ENCODE measurements at regions not wholly inside any gene's neighbourhood (a gene's known extent, or its start where the extent isn't known, plus 50 kb on each side); places are given as distances from the start of the nearest gene placed in this dataset.

DNA sequence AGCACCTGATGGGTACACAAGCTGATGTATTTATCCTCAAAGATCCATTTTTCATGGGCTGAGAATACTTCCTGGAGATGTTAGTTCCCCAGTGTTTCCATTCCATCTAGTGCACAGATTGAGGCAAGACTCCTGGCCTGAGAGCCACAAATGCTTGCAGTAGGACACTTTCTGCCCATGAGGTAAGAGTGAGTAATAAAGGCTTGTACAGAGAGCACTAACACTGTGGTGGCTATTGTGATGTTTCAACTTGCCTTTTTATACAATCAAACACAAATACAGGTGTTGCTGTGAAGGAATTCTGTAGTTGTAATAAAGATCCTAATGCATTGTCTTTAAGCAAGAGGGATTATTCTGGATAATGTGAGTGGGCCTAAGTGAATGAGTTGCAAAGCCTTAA lies 186.1 kb upstream of the ADAMTS5 start:
- Mint-ChIP-seq H3K36me3 (no peaks in the 10 kb centered on the region), H3K4me3 (no peak overlapping the region)

DNA sequence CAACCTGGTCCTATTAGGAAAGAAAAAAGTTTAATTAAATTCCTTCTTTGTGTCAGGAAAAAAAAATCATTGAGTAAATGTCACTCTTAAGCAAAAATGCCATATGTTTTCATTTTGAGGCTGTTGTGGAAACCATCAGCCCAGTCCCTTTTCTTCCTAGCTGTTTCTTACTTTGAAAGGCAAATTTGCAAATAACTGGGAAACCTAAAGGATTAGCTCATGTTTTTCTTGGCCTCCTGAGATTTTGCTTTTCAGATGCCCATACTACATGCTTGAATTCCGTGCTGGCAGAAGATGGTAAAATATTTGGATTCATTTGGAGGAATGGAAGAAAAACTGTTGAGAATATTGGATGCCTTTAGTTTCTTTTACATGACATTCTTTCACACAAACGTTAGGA lies 182.1 kb upstream of the ADAMTS5 start:
- Histone ChIP-seq H3K27me3 (no peaks in the 10 kb centered on the region), H4K20me1 (ENCODE audit: low read depth) (no peaks in the 10 kb centered on the region), H3K79me2 (ENCODE audit: low read depth) (no peaks in the 10 kb centered on the region), H2AFZ (replicated peaks) (no peak overlapping the region), H3K9me3 (ENCODE audit: low read depth) (no peaks in the 10 kb centered on the region), H3K4me1 (no peaks in the 10 kb centered on the region), H3F3A (ENCODE audit: low read depth) (no peaks in the 10 kb centered on the region), H3K4me3 (no peak overlapping the region), H3K27ac (no peak overlapping the region), H3K4me2 (no peak overlapping the region), H3K36me3 (no peaks in the 10 kb centered on the region), H3K9ac (no peak overlapping the region)
- Mint-ChIP-seq H3K4me1 (no peaks in the 10 kb centered on the region), H3K4me3 (no peak overlapping the region), H3K27me3 (ENCODE audit: insufficient read depth, low read depth) (no peaks in the 10 kb centered on the region), H3K36me3 (no peaks in the 10 kb centered on the region), H3K9me3 (no peaks in the 10 kb centered on the region), H3K27ac (no peak overlapping the region)
- DNase-seq (ENCODE audit: low spot score) = no peak
- TF ChIP-seq, protein P1, sequence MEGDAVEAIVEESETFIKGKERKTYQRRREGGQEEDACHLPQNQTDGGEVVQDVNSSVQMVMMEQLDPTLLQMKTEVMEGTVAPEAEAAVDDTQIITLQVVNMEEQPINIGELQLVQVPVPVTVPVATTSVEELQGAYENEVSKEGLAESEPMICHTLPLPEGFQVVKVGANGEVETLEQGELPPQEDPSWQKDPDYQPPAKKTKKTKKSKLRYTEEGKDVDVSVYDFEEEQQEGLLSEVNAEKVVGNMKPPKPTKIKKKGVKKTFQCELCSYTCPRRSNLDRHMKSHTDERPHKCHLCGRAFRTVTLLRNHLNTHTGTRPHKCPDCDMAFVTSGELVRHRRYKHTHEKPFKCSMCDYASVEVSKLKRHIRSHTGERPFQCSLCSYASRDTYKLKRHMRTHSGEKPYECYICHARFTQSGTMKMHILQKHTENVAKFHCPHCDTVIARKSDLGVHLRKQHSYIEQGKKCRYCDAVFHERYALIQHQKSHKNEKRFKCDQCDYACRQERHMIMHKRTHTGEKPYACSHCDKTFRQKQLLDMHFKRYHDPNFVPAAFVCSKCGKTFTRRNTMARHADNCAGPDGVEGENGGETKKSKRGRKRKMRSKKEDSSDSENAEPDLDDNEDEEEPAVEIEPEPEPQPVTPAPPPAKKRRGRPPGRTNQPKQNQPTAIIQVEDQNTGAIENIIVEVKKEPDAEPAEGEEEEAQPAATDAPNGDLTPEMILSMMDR (IDR thresholded peaks at IDR 0.05) = no peak
- TF ChIP-seq EZH2phosphoT487 (IDR thresholded peaks at IDR 0.05) (no peak), EZH2 (IDR thresholded peaks at IDR 0.05) (no peak)

More for the DNA sequence above, 186.1 kb upstream of the ADAMTS5 start:
- no peak overlapping the region for H3K4me2 ChIP-seq
- H3K4me1 ChIP-seq = no peaks in the 10 kb centered on the region
- no peaks in the 10 kb centered on the region for H3K9me3 ChIP-seq (ENCODE audit: low read depth)
- H3K27ac ChIP-seq = no peak overlapping the region
- Mint-ChIP-seq H3K9me3 (no peaks in the 10 kb centered on the region), H3K27me3 (ENCODE audit: insufficient read depth, low read depth) (no peaks in the 10 kb centered on the region), H3K4me1 (no peaks in the 10 kb centered on the region), H3K27ac (no peak overlapping the region)
- H3K27me3 ChIP-seq = no peaks in the 10 kb centered on the region
- H3K36me3 ChIP-seq = no peaks in the 10 kb centered on the region
- no peak overlapping the region for H3K9ac ChIP-seq
- H3K4me3 ChIP-seq = no peak overlapping the region
- no peaks in the 10 kb centered on the region for H3F3A ChIP-seq (ENCODE audit: low read depth)
- TF ChIP-seq EZH2 (IDR thresholded peaks at IDR 0.05) = no peak
- TF ChIP-seq, protein P1 (IDR thresholded peaks at IDR 0.05) = no peak
- no peak for TF ChIP-seq EZH2phosphoT487 (IDR thresholded peaks at IDR 0.05)
- no peaks in the 10 kb centered on the region for H4K20me1 ChIP-seq (ENCODE audit: low read depth)
- DNase-seq (ENCODE audit: low spot score) = no peak
- H3K79me2 ChIP-seq (ENCODE audit: low read depth) = no peaks in the 10 kb centered on the region
- no peak overlapping the region for H2AFZ ChIP-seq (replicated peaks)

DNA sequence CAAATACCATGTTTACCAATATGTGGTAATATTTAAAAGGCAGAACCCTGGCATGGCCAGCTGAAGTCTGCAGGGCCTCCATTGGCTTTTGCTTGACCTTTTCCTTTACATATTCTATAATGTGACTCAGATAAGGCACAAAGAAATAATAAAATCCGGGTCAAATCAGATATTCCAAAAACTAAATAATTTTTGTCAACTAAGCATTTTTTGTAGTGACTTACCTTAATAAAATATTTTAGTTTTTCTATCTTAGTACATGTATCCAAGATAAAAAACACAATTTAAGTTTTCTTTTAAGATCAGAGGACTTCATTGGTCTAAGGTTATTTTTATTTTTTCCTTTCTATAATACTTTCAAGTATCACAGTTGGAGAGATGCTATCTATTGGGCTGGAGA lies 179.4 kb upstream of the ADAMTS5 start:
- no peak overlapping the region for H3K27ac ChIP-seq
- Mint-ChIP-seq H3K4me1 (no peaks in the 10 kb centered on the region), H3K9me3 (no peaks in the 10 kb centered on the region), H3K36me3 (no peaks in the 10 kb centered on the region), H3K4me3 (no peak overlapping the region), H3K27me3 (ENCODE audit: insufficient read depth, low read depth) (no peaks in the 10 kb centered on the region), H3K27ac (no peak overlapping the region)
- H3K79me2 ChIP-seq (ENCODE audit: low read depth) = no peaks in the 10 kb centered on the region
- no peak for DNase-seq (ENCODE audit: low spot score)
- no peaks in the 10 kb centered on the region for H3F3A ChIP-seq (ENCODE audit: low read depth)
- H3K27me3 ChIP-seq = no peaks in the 10 kb centered on the region
- H3K4me3 ChIP-seq = no peak overlapping the region
- H3K36me3 ChIP-seq = no peaks in the 10 kb centered on the region
- no peaks in the 10 kb centered on the region for H3K4me1 ChIP-seq
- H2AFZ ChIP-seq (replicated peaks) = no peak overlapping the region
- no peak overlapping the region for H3K9ac ChIP-seq
- H3K4me2 ChIP-seq = no peak overlapping the region
- no peaks in the 10 kb centered on the region for H4K20me1 ChIP-seq (ENCODE audit: low read depth)
- H3K9me3 ChIP-seq (ENCODE audit: low read depth) = no peaks in the 10 kb centered on the region
- TF ChIP-seq EZH2phosphoT487 (IDR thresholded peaks at IDR 0.05) (no peak), EZH2 (IDR thresholded peaks at IDR 0.05) (no peak)
- TF ChIP-seq, protein P1 (IDR thresholded peaks at IDR 0.05) = no peak
